GM18505 (cell line): ENCODE measurements at regions not wholly inside any gene's neighbourhood (a gene's known extent, or its start where the extent isn't known, plus 50 kb on each side); places are given as distances from the start of the nearest gene placed in this dataset.

Experiments
- ATAC-seq: cut with Tn5 transposase; IDR thresholded peaks from one replicate; pipeline ENCODE4 v1.9.1; 2021; ENCODE audit not compliant: unreplicated experiment
- POLR2A ChIP-seq: IDR thresholded peaks from 4 replicates; pipeline ENCODE4 v1.6.1; 2011; ENCODE audit warnings: borderline replicate concordance; ENCODE audit not compliant: insufficient read depth, insufficient read length; ENCODE audit errors: extremely low read depth

- no peak for ATAC-seq
Observed at GRCh38 chr6:145012039-145012662, 723.2 kb downstream of the EPM2A start.

GRCh38 chr6:145015739-145016558 lies 719.4 kb downstream of the EPM2A start:
- TF ChIP-seq POLR2A, result no peak
- ATAC-seq, result peak; percentile 98

More at GRCh38 chr6:145012039-145012662, 723.2 kb downstream of the EPM2A start:
- no peak for TF ChIP-seq POLR2A

- ATAC-seq, result no peak
- no peak for TF ChIP-seq POLR2A
Observed at GRCh38 chr6:145017051-145017450, 718.3 kb downstream of the EPM2A start.

- ATAC-seq, result no peak
- no peak for TF ChIP-seq POLR2A
Observed at GRCh38 chr6:145017516-145017915, 717.8 kb downstream of the EPM2A start.

GRCh38 chr6:145018027-145018426 lies 717.3 kb downstream of the EPM2A start:
- ATAC-seq, result no peak
- no peak for TF ChIP-seq POLR2A

- no peak for TF ChIP-seq POLR2A
- ATAC-seq, result no peak
Observed at GRCh38 chr6:145020114-145020513, 715.2 kb downstream of the EPM2A start.

GRCh38 chr6:145020543-145020942 lies 714.8 kb downstream of the EPM2A start:
- ATAC-seq, result no peak
- no peak for TF ChIP-seq POLR2A

GRCh38 chr6:145022199-145022796 lies 713.0 kb downstream of the EPM2A start:
- TF ChIP-seq POLR2A, result no peak
- no peak for ATAC-seq

GRCh38 chr6:145023116-145023726 lies 712.1 kb downstream of the EPM2A start:
- no peak for ATAC-seq
- no peak for TF ChIP-seq POLR2A

GRCh38 chr6:145025488-145025887 lies 709.8 kb downstream of the EPM2A start:
- no peak for TF ChIP-seq POLR2A

GRCh38 chr6:145026267-145026679 lies 709.0 kb downstream of the EPM2A start:
- no peak for TF ChIP-seq POLR2A
- no peak for ATAC-seq

More at GRCh38 chr6:145025488-145025887, 709.8 kb downstream of the EPM2A start:
- ATAC-seq, result no peak

GRCh38 chr6:145028144-145028818 lies 707.0 kb downstream of the EPM2A start:
- TF ChIP-seq POLR2A, result no peak
- peak; percentile 79 for ATAC-seq

- ATAC-seq, result no peak
Observed at GRCh38 chr6:145031001-145031400, 704.3 kb downstream of the EPM2A start.

More at GRCh38 chr6:145031001-145031400, 704.3 kb downstream of the EPM2A start:
- no peak for TF ChIP-seq POLR2A
